Astrocyte (in vitro differentiated cells and primary cell): ENCODE measurements at regions not wholly inside any gene's neighbourhood (a gene's known extent, or its start where the extent isn't known, plus 50 kb on each side); places are given as distances from the start of the nearest gene placed in this dataset.
"Not testable (repeated sequence)": the region's sequence is repeated elsewhere in the genome, so short reads cannot be mapped to it uniquely, and the experiment has no call there.

Source experiments
- DNase-seq: peaks from one replicate; pipeline ENCODE4 v3.0.0-alpha.2; 2010; ENCODE audit warnings: low read depth
- FAIRE-seq: peaks from 2 replicates; lab custom pipeline; 2011; peaks lifted over from hg19 to GRCh38; lab: Jason Lieb, UNC
- H2AFZ ChIP-seq: 2 replicates; pipeline ENCODE4 v1.6.0; 2012; ENCODE audit warnings: low read depth, low read length, inconsistent platforms
- H3K27ac ChIP-seq: 2 replicates; pipeline ENCODE4 v1.5.1; 2011; ENCODE audit warnings: low read depth, low read length, inconsistent platforms
- H3K27me3 ChIP-seq: 2 replicates; pipeline ENCODE4 v1.6.0; 2011; ENCODE audit warnings: low read length, inconsistent platforms; ENCODE audit not compliant: insufficient read depth
- H3K36me3 ChIP-seq: 2 replicates; pipeline ENCODE4 v1.5.1; 2011; ENCODE audit warnings: low read length, inconsistent platforms; ENCODE audit not compliant: insufficient read depth
- H3K4me1 ChIP-seq: 2 replicates; pipeline ENCODE4 v1.5.1; 2011; ENCODE audit warnings: low read length, inconsistent platforms; ENCODE audit not compliant: insufficient read depth
- H3K4me2 ChIP-seq: 2 replicates; pipeline ENCODE4 v1.6.0; 2012; ENCODE audit warnings: low read length, inconsistent platforms
- H3K4me3 ChIP-seq: 2 replicates; pipeline ENCODE4 v1.5.1; 2011; ENCODE audit warnings: low read depth, mild to moderate bottlenecking, low read length, inconsistent platforms; ENCODE audit not compliant: insufficient read depth
- H3K79me2 ChIP-seq: 2 replicates; pipeline ENCODE4 v1.6.0; 2012; ENCODE audit warnings: mild to moderate bottlenecking, low read length, inconsistent platforms; ENCODE audit not compliant: insufficient read depth
- H3K9ac ChIP-seq: 2 replicates; pipeline ENCODE4 v1.6.0; 2012; ENCODE audit warnings: mild to moderate bottlenecking, low read length, inconsistent platforms
- H3K9me3 ChIP-seq: 2 replicates; pipeline ENCODE4 v1.5.1; 2012; ENCODE audit warnings: low read depth, mild to moderate bottlenecking, low read length, inconsistent platforms; ENCODE audit not compliant: insufficient read depth
- H4K20me1 ChIP-seq: 2 replicates; pipeline ENCODE4 v1.6.0; 2012; ENCODE audit warnings: low read length, inconsistent platforms; ENCODE audit not compliant: insufficient read depth
- H3K27ac Mint-ChIP-seq: one replicate; pipeline ENCODE4 v1.8.0; 2021; ENCODE audit warnings: mild to moderate bottlenecking, mixed read lengths; ENCODE audit not compliant: unreplicated experiment
- H3K27me3 Mint-ChIP-seq: one replicate; pipeline ENCODE4 v1.8.0; 2021; ENCODE audit warnings: low read depth, mixed read lengths; ENCODE audit not compliant: unreplicated experiment
- H3K36me3 Mint-ChIP-seq: one replicate; pipeline ENCODE4 v1.8.0; 2021; ENCODE audit warnings: low read depth, mixed read lengths; ENCODE audit not compliant: unreplicated experiment
- H3K4me1 Mint-ChIP-seq: one replicate; pipeline ENCODE4 v1.8.0; 2021; ENCODE audit warnings: low read depth, mixed read lengths; ENCODE audit not compliant: unreplicated experiment
- H3K4me3 Mint-ChIP-seq: one replicate; pipeline ENCODE4 v1.8.0; 2021; ENCODE audit warnings: mild to moderate bottlenecking, moderate library complexity, mixed read lengths; ENCODE audit not compliant: unreplicated experiment
- H3K9me3 Mint-ChIP-seq: one replicate; pipeline ENCODE4 v1.8.0; 2021; ENCODE audit warnings: mild to moderate bottlenecking, mixed read lengths; ENCODE audit not compliant: unreplicated experiment
- EZH2 ChIP-seq: IDR thresholded peaks from 2 replicates; pipeline ENCODE4 v1.6.1; 2012; ENCODE audit warnings: mild to moderate bottlenecking, low read length, inconsistent platforms; ENCODE audit not compliant: insufficient read depth
- TF ChIP-seq, protein P1 (sequence below): IDR thresholded peaks from 2 replicates; pipeline ENCODE4 v1.5.1; 2011; ENCODE audit warnings: low read depth, mild to moderate bottlenecking, inconsistent platforms, low read length, moderate library complexity; ENCODE audit not compliant: insufficient read depth

DNA sequence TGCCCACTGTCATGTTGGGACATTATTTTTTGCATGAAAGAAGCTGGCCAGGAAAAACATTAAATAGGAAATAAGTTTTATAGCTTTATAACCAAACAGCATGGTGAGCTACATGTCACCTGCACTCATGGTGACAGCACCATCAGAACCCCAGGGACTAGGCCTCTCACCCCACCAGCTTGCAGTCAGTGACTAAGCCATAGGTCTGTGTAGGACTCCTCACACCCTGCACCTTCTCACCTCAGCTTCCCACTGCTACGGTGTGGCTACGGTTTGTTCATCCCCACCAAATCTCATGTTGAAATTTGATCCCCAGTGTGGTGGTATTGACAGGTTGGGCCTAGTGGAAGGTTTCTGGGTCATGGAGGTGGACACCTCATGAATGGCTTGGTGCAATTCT, 161.3 kb upstream of the VIPR2 start:
- H3K4me2 ChIP-seq: no peak overlapping the region
- no peaks in the 10 kb centered on the region for H3K36me3 ChIP-seq
- no peaks in the 10 kb centered on the region for H3K79me2 ChIP-seq
- H3K27ac Mint-ChIP-seq: no peak overlapping the region
- H3K4me1 Mint-ChIP-seq: no peaks in the 10 kb centered on the region
- H3K4me3 Mint-ChIP-seq: no peak overlapping the region
- FAIRE-seq (no peak), DNase-seq (no peak)
- H3K36me3 Mint-ChIP-seq: no peaks in the 10 kb centered on the region
- no peaks in the 10 kb centered on the region for H3K4me1 ChIP-seq
- H3K9me3 ChIP-seq: peaks cover 2% of the 10 kb centered on the region
- H3K27ac ChIP-seq: no peak overlapping the region
- no peak overlapping the region for H3K9ac ChIP-seq
- no peak for TF ChIP-seq EZH2
- TF ChIP-seq, protein P1, sequence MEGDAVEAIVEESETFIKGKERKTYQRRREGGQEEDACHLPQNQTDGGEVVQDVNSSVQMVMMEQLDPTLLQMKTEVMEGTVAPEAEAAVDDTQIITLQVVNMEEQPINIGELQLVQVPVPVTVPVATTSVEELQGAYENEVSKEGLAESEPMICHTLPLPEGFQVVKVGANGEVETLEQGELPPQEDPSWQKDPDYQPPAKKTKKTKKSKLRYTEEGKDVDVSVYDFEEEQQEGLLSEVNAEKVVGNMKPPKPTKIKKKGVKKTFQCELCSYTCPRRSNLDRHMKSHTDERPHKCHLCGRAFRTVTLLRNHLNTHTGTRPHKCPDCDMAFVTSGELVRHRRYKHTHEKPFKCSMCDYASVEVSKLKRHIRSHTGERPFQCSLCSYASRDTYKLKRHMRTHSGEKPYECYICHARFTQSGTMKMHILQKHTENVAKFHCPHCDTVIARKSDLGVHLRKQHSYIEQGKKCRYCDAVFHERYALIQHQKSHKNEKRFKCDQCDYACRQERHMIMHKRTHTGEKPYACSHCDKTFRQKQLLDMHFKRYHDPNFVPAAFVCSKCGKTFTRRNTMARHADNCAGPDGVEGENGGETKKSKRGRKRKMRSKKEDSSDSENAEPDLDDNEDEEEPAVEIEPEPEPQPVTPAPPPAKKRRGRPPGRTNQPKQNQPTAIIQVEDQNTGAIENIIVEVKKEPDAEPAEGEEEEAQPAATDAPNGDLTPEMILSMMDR: no peak
- H2AFZ ChIP-seq: no peak overlapping the region
- no peaks in the 10 kb centered on the region for H3K27me3 Mint-ChIP-seq
- H4K20me1 ChIP-seq: no peaks in the 10 kb centered on the region
- H3K4me3 ChIP-seq: no peak overlapping the region
- H3K9me3 Mint-ChIP-seq: peaks cover 2% of the 10 kb centered on the region
- H3K27me3 ChIP-seq: no peaks in the 10 kb centered on the region

DNA sequence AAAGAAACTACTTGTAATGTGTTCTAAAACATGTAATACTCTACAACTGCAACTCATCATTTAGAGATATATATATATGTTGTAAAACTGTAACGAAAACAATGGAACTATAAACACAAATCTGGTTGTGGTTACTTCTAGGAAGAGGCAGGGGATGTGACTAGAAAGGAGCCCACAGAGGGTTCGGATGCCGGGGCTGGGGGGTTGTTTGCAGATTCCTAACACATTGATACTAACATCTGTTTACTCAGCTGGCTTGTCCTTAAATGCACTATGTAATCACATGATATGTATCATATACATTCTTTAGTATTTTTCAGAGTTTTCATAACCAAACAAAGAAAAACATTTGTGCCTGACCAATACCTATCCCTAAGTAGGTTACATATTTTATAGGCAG, 160.5 kb upstream of the VIPR2 start:
- H3K79me2 ChIP-seq, FAIRE-seq, H2AFZ ChIP-seq: not testable (repeated sequence)

DNA sequence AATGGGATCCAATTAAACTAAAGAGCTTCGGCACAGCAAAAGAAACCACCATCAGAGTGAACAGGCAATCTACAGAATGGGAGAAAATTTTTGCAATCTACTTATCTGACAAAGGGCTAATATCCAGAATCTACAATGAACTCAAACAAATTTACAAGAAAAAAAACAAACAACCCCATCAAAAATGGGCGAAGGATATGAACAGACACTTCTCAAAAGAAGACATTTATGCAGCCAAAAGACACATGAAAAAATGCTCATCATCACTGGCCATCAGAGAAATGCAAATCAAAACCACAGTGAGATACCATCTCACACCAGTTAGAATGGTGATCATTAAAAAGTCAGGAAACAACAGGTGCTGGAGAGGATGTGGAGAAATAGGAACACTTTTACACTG, 158.8 kb upstream of the VIPR2 start:
- H3K4me2 ChIP-seq, DNase-seq, H3K9ac ChIP-seq, H4K20me1 ChIP-seq, H3K27ac Mint-ChIP-seq, H3K4me1 Mint-ChIP-seq, FAIRE-seq, H3K27me3 Mint-ChIP-seq, H3K27ac ChIP-seq, H3K9me3 Mint-ChIP-seq, H3K4me3 ChIP-seq, H3K36me3 Mint-ChIP-seq, H3K4me1 ChIP-seq, H3K4me3 Mint-ChIP-seq, H2AFZ ChIP-seq, H3K36me3 ChIP-seq, H3K9me3 ChIP-seq, H3K79me2 ChIP-seq, H3K27me3 ChIP-seq: not testable (repeated sequence)

More for the DNA sequence above, 160.5 kb upstream of the VIPR2 start:
- H3K36me3 Mint-ChIP-seq, H3K4me3 ChIP-seq, H3K4me2 ChIP-seq, H3K9me3 Mint-ChIP-seq, H3K27me3 Mint-ChIP-seq, H3K4me1 ChIP-seq, DNase-seq, H3K27ac Mint-ChIP-seq, H3K27me3 ChIP-seq, H3K4me1 Mint-ChIP-seq, H3K4me3 Mint-ChIP-seq, H3K27ac ChIP-seq, H4K20me1 ChIP-seq, H3K36me3 ChIP-seq, H3K9me3 ChIP-seq, H3K9ac ChIP-seq: not testable (repeated sequence)
